HL-60 (cell line): ENCODE measurements at regions not wholly inside any gene's neighbourhood (a gene's known extent, or its start where the extent isn't known, plus 50 kb on each side); places are given as distances from the start of the nearest gene placed in this dataset.

Experiments used
- DNase-seq, 2 experiments: peaks; one replicate each; pipeline ENCODE4 v3.0.0-alpha.2; 2010 to 2020; ENCODE audit warnings: low read depth in 1 of 2, low spot score in 1 of 2
- H3K27ac ChIP-seq: fragments of 250-450 bp; sonication (Bioruptor Pico); replicated peaks from 2 replicates; pipeline ENCODE4 v1.5.1; 2020; ENCODE audit warnings: mild to moderate bottlenecking, moderate library complexity
- H3K27me3 ChIP-seq: fragments of 250-450 bp; sonication (Bioruptor Pico); 2 replicates; pipeline ENCODE4 v1.5.1; 2021; ENCODE audit warnings: mild to moderate bottlenecking, moderate library complexity; ENCODE audit not compliant: insufficient read depth, poor library complexity, severe bottlenecking
- H3K4me3 ChIP-seq: replicated peaks from 2 replicates; pipeline ENCODE4 v1.5.1; 2011; ENCODE audit warnings: mild to moderate bottlenecking, control low read depth, low read length; ENCODE audit not compliant: insufficient read depth
- GABPA ChIP-seq: IDR thresholded peaks from 2 replicates; pipeline ENCODE4 v1.6.1; 2012; ENCODE audit warnings: low read depth
- POLR2AphosphoS5 ChIP-seq: IDR thresholded peaks from 2 replicates; pipeline ENCODE4 v1.6.1; 2012; ENCODE audit warnings: low read depth
- SPI1 ChIP-seq: IDR thresholded peaks from 2 replicates; pipeline ENCODE4 v1.6.1; 2012; ENCODE audit warnings: low read depth, mild to moderate bottlenecking, borderline replicate concordance
- TF ChIP-seq, protein P1 (sequence below): IDR thresholded peaks from one replicate; pipeline ENCODE4 v1.5.1; 2011; ENCODE audit warnings: low read length, control low read depth, inconsistent platforms; ENCODE audit not compliant: insufficient read depth
- TF ChIP-seq, protein P2 (sequence below): IDR thresholded peaks from 2 replicates; pipeline ENCODE4 v1.6.1; 2012; ENCODE audit warnings: low read depth; ENCODE audit not compliant: insufficient replicate concordance

DNA sequence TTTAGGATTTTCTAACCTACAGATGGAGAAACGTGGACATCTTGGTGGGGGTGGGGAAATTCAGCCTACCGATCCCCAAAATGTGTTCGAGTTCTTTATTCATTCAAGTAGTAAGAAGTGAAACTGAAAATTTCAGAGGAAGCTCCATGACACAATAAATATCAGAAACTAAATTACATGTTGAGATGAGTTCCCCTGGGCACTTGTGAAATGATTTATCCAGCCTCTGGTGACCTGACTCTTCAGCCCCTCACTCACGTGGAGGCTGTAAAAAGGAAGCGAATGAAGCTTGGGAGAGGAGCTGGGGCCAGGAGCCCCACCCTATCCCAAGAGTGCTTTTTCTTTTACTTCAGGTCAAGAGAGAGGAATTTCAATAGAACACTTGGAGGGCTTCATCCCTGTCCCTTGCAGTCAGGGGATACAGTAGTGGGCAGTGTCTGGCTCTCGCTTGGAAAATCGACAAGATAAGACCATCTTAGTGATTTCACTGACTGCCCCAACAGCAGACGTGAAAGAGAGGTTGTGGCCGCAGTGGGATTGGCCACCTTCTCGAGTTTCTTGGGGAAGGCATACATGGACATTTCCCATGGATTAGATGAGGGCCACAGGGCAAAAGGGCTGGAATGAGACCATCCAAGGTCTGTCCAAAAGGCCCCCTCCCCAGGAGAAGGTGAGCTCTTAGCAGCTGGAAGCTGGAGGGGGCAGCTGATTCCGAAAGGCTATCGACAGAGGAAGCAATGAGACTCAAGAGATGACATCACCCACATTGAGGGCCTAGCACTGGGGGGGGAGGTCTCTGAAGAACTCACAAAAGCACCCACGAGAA lies 76.8 kb upstream of the SH3PXD2B start:
- no peak for DNase-seq
- TF ChIP-seq, protein P1, sequence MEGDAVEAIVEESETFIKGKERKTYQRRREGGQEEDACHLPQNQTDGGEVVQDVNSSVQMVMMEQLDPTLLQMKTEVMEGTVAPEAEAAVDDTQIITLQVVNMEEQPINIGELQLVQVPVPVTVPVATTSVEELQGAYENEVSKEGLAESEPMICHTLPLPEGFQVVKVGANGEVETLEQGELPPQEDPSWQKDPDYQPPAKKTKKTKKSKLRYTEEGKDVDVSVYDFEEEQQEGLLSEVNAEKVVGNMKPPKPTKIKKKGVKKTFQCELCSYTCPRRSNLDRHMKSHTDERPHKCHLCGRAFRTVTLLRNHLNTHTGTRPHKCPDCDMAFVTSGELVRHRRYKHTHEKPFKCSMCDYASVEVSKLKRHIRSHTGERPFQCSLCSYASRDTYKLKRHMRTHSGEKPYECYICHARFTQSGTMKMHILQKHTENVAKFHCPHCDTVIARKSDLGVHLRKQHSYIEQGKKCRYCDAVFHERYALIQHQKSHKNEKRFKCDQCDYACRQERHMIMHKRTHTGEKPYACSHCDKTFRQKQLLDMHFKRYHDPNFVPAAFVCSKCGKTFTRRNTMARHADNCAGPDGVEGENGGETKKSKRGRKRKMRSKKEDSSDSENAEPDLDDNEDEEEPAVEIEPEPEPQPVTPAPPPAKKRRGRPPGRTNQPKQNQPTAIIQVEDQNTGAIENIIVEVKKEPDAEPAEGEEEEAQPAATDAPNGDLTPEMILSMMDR = no peak
- TF ChIP-seq POLR2AphosphoS5 (no peak), SPI1 (no peak)
- Histone ChIP-seq H3K27ac (no peak overlapping the region), H3K27me3 (no peaks in the 10 kb centered on the region), H3K4me3 (no peak overlapping the region)

DNA sequence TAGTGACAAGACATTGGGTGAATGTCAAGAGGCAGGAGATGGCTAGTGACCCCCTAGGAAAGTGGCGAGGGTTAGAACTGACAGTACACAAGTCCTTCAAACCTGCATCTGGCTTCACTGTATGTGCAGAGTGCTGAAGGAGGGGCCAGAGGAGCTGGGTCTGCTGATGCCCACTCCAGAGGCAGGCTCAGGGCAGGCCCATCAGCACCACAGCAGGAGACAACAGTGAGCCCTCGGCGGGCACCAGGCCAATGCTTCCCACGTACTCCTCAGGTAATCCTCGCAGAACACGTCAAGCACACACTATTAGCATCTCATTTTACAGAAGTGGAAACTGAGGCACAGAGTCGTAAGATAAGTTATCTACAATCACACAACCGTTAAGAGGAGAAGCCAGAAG lies 76.1 kb upstream of the SH3PXD2B start:
- no peaks in the 10 kb centered on the region for H3K27me3 ChIP-seq
- DNase-seq = no peak
- no peak overlapping the region for H3K4me3 ChIP-seq
- no peak overlapping the region for H3K27ac ChIP-seq
- TF ChIP-seq GABPA (no peak), POLR2AphosphoS5 (no peak), SPI1 (no peak)
- TF ChIP-seq, protein P2, sequence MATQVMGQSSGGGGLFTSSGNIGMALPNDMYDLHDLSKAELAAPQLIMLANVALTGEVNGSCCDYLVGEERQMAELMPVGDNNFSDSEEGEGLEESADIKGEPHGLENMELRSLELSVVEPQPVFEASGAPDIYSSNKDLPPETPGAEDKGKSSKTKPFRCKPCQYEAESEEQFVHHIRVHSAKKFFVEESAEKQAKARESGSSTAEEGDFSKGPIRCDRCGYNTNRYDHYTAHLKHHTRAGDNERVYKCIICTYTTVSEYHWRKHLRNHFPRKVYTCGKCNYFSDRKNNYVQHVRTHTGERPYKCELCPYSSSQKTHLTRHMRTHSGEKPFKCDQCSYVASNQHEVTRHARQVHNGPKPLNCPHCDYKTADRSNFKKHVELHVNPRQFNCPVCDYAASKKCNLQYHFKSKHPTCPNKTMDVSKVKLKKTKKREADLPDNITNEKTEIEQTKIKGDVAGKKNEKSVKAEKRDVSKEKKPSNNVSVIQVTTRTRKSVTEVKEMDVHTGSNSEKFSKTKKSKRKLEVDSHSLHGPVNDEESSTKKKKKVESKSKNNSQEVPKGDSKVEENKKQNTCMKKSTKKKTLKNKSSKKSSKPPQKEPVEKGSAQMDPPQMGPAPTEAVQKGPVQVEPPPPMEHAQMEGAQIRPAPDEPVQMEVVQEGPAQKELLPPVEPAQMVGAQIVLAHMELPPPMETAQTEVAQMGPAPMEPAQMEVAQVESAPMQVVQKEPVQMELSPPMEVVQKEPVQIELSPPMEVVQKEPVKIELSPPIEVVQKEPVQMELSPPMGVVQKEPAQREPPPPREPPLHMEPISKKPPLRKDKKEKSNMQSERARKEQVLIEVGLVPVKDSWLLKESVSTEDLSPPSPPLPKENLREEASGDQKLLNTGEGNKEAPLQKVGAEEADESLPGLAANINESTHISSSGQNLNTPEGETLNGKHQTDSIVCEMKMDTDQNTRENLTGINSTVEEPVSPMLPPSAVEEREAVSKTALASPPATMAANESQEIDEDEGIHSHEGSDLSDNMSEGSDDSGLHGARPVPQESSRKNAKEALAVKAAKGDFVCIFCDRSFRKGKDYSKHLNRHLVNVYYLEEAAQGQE = no peak
- TF ChIP-seq, protein P1 = no peak

DNA sequence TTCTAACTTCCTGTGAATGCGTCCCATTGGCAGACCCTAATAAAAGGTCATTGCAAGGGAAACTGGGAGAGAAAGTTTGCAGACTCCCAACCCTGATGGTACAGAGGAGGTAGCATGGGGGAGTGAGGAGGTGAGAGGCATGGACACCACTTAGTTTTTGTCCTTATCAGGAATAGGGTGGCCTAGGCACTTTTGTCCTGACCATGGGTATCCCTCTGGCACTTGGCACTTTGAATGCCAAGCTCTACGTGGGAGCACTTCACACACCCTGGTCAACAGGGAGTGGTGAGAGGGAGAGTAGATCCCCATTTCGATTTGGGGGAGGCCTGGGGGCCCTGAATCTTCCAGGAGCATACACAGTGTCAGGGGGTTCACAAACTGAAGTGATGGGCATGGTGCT lies 75.6 kb upstream of the SH3PXD2B start:
- Histone ChIP-seq H3K4me3 (no peak overlapping the region), H3K27ac (no peak overlapping the region), H3K27me3 (no peaks in the 10 kb centered on the region)
- DNase-seq = no peak
- TF ChIP-seq POLR2AphosphoS5 (no peak), GABPA (no peak), SPI1 (no peak)
- TF ChIP-seq, protein P1 = no peak
- TF ChIP-seq, protein P2 = no peak

DNA sequence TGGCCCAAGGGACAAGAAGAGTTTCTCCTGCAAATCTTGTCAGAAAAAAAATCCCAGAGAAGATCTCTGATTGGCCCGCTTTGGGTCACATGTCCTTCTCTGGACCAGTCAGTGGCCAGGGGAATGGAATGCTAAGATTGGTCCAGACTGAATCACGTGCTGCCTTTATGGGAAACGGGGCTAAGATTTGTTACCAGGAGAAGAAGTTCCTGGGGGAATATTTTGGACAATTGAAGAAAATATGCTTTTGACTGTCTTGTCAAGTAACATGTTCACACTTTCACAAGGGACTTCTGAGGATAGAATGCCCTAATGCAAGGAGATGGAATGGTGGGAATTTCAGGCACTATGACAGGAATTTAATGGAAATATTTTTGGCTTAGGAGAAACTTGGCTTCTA lies 74.1 kb upstream of the SH3PXD2B start:
- H3K27me3 ChIP-seq = no peaks in the 10 kb centered on the region
- no peak overlapping the region for H3K4me3 ChIP-seq
- TF ChIP-seq, protein P1 = no peak
- TF ChIP-seq SPI1 (no peak), GABPA (no peak), POLR2AphosphoS5 (no peak)
- TF ChIP-seq, protein P2 = no peak
- H3K27ac ChIP-seq = no peak overlapping the region
- no peak for DNase-seq
